ENCODE measurements at regions not wholly inside any gene's neighbourhood (a gene's known extent, or its start where the extent isn't known, plus 50 kb on each side); places are given as distances from the start of the nearest gene placed in this dataset.
"Not testable (repeated sequence)": the region's sequence is repeated elsewhere in the genome, so short reads cannot be mapped to it uniquely, and the experiment has no call there.

DNA sequence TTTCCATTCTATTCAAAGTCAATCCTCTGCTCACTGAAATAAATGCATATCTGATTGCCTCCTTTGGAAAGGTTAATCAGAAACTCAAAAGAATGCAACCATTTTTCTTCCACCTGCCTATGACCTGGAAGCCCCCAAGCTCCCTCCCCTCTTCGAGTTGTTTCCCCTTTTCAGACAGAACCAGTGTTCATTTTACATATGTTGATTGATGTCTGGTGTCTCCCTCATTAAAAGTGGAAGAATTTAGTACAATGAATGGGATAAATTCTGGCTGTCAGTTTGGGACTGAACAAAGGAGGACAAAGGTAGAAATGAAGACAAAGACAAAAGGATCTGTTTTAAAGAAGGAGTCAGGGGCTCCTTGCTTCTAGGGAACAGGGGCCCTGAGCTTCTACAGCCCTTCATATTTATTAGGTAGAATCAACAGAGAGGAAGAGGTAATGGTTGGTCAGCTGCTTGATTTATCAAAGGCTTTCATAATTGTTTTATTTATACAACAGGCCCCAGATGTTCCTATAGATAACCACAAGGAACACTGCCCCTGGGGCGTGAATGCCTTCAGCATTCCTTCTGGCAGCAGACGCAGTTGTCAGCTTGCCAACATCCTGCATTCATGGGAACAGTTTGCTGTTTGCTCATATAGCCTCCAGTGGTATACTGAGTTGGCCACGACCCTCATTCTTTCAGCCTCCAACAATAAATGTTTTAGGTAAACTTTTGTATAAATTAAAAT is 949.8 kb upstream of the LRATD1 start:
- Histone ChIP-seq H3K4me2 (ENCODE audit: unreplicated experiment) (no peak overlapping the region), H3K9me2 (ENCODE audit: insufficient read depth) (no peaks in the 10 kb centered on the region), H3K4me3 (no peak overlapping the region), H3K9ac (no peak overlapping the region), H2AFZ (no peak overlapping the region), H3K27me3 (replicated peaks; ENCODE audit: insufficient read depth) (no peaks in the 10 kb centered on the region), H3K4me1 (ENCODE audit: insufficient read depth) (no peaks in the 10 kb centered on the region), H3K79me2 (ENCODE audit: insufficient read depth) (no peaks in the 10 kb centered on the region), H3K9me3 (ENCODE audit: low read depth) (peaks cover 4% of the 10 kb centered on the region), H3K36me3 (ENCODE audit: low read depth) (no peaks in the 10 kb centered on the region), H3F3A (ENCODE audit: insufficient read depth) (no peaks in the 10 kb centered on the region), H4K20me1 (ENCODE audit: insufficient read depth) (no peaks in the 10 kb centered on the region), H3K27ac (no peak overlapping the region)
- no peak for TF ChIP-seq EZH2phosphoT487 (IDR thresholded peaks at IDR 0.05; ENCODE audit: insufficient read depth, low read depth)
- no peak for TF ChIP-seq EZH2 (IDR thresholded peaks at IDR 0.05; ENCODE audit: insufficient read depth, poor library complexity, severe bottlenecking)
- 11 to 19% methylated on average over 4 of the region's 4 CpGs for WGBS, 2 experiments (ENCODE audit: low coverage in 1 of 2, low lambda C conversion rate in 2 of 2, missing lambda C conversion rate in 2 of 2)
- in situ Hi-C loops (cut with MboI) = no loop called here
- DNase-seq = peak; percentile 45

DNA sequence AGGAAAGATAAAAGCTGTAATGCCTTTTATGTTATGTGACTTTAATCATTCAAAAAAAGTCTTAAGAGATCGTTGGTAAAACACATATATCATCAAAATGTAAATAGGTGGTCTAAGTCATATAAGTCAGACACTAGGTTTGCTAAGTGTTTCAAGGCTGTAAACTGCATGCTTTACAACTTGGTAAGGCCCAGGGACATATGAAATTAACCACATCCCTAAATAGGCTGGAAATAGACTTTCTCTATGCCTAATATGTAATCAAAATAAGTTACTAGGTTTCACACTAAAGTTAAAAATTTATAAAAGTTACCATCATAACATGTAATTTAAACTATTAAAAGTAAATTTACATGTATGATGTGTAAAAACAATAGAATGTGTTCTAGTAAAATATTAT is 946.3 kb upstream of the LRATD1 start:
- TF ChIP-seq EZH2phosphoT487 (IDR thresholded peaks at IDR 0.05; ENCODE audit: insufficient read depth, low read depth) = no peak
- no peak for TF ChIP-seq EZH2 (IDR thresholded peaks at IDR 0.05; ENCODE audit: insufficient read depth, poor library complexity, severe bottlenecking)
- Histone ChIP-seq H3K27me3 (replicated peaks; ENCODE audit: insufficient read depth) (no peaks in the 10 kb centered on the region), H3K4me1 (ENCODE audit: insufficient read depth) (no peaks in the 10 kb centered on the region), H3K4me3 (no peak overlapping the region), H3K27ac (no peak overlapping the region), H3K9me2 (ENCODE audit: insufficient read depth) (no peaks in the 10 kb centered on the region), H3K36me3 (ENCODE audit: low read depth) (no peaks in the 10 kb centered on the region), H3K4me2 (ENCODE audit: unreplicated experiment) (no peak overlapping the region), H3K9ac (no peak overlapping the region), H3K79me2 (ENCODE audit: insufficient read depth) (no peaks in the 10 kb centered on the region), H3F3A (ENCODE audit: insufficient read depth) (no peaks in the 10 kb centered on the region), H4K20me1 (ENCODE audit: insufficient read depth) (no peaks in the 10 kb centered on the region), H3K9me3 (ENCODE audit: low read depth) (peaks cover 4% of the 10 kb centered on the region), H2AFZ (no peak overlapping the region)
- in situ Hi-C loops (cut with MboI) = no loop called here
- no peak for DNase-seq
- 10 to 40% methylated on average over 1 of the region's 1 CpG for WGBS, 2 experiments (ENCODE audit: low coverage in 1 of 2, low lambda C conversion rate in 2 of 2, missing lambda C conversion rate in 2 of 2)

GRCh38 chr2:13694673-13695072 is 937.8 kb upstream of the LRATD1 start:
- Histone ChIP-seq H3K36me3 (ENCODE audit: low read depth) (no peaks in the 10 kb centered on the region), H3K9me2 (ENCODE audit: insufficient read depth) (no peaks in the 10 kb centered on the region), H3F3A (ENCODE audit: insufficient read depth) (no peaks in the 10 kb centered on the region), H4K20me1 (ENCODE audit: insufficient read depth) (no peaks in the 10 kb centered on the region), H3K9ac (no peak overlapping the region), H3K4me3 (no peak overlapping the region), H3K4me1 (ENCODE audit: insufficient read depth) (no peaks in the 10 kb centered on the region), H3K79me2 (ENCODE audit: insufficient read depth) (no peaks in the 10 kb centered on the region), H3K27me3 (replicated peaks; ENCODE audit: insufficient read depth) (no peaks in the 10 kb centered on the region), H3K9me3 (ENCODE audit: low read depth) (no peaks in the 10 kb centered on the region), H3K27ac (no peak overlapping the region), H3K4me2 (ENCODE audit: unreplicated experiment) (no peak overlapping the region), H2AFZ (no peak overlapping the region)
- DNase-seq = no peak
- in situ Hi-C loops (cut with MboI) = no loop called here
- no peak for TF ChIP-seq EZH2 (IDR thresholded peaks at IDR 0.05; ENCODE audit: insufficient read depth, poor library complexity, severe bottlenecking)
- no peak for TF ChIP-seq EZH2phosphoT487 (IDR thresholded peaks at IDR 0.05; ENCODE audit: insufficient read depth, low read depth)

DNA sequence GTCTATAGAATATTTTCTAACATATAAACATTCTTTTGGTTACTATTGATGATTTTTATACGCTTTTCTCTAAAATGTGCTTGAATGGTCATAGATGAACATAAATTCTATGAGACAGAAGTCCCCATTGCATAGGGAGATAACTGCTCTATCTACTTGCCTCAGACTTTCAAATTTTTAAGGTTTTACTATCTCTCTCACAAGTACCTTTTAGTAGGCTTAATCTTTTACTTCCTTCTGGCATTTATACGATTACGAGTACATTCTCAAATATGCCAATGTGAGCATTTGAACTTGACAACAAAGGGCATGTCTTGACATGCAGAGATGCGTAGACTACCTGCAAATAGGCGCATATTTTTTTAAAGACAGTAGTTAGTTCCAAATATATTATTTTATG is 935.9 kb upstream of the LRATD1 start:
- Histone ChIP-seq H3K9ac (no peak overlapping the region), H3K79me2 (ENCODE audit: insufficient read depth) (no peaks in the 10 kb centered on the region), H3K9me2 (ENCODE audit: insufficient read depth) (no peaks in the 10 kb centered on the region), H3K27ac (no peak overlapping the region), H3K9me3 (ENCODE audit: low read depth) (no peaks in the 10 kb centered on the region), H3K36me3 (ENCODE audit: low read depth) (no peaks in the 10 kb centered on the region), H3F3A (ENCODE audit: insufficient read depth) (no peaks in the 10 kb centered on the region), H3K4me1 (ENCODE audit: insufficient read depth) (no peaks in the 10 kb centered on the region), H2AFZ (no peak overlapping the region), H4K20me1 (ENCODE audit: insufficient read depth) (no peaks in the 10 kb centered on the region), H3K4me3 (no peak overlapping the region), H3K27me3 (replicated peaks; ENCODE audit: insufficient read depth) (no peaks in the 10 kb centered on the region), H3K4me2 (ENCODE audit: unreplicated experiment) (no peak overlapping the region)
- TF ChIP-seq EZH2phosphoT487 (IDR thresholded peaks at IDR 0.05; ENCODE audit: insufficient read depth, low read depth) (no peak), EZH2 (IDR thresholded peaks at IDR 0.05; ENCODE audit: insufficient read depth, poor library complexity, severe bottlenecking) (no peak)
- in situ Hi-C loops (cut with MboI) = no loop called here
- WGBS, 2 experiments (ENCODE audit: low coverage in 1 of 2, low lambda C conversion rate in 2 of 2, missing lambda C conversion rate in 2 of 2) = 35 to 40% methylated on average over 5 of the region's 5 CpGs
- DNase-seq = no peak

DNA sequence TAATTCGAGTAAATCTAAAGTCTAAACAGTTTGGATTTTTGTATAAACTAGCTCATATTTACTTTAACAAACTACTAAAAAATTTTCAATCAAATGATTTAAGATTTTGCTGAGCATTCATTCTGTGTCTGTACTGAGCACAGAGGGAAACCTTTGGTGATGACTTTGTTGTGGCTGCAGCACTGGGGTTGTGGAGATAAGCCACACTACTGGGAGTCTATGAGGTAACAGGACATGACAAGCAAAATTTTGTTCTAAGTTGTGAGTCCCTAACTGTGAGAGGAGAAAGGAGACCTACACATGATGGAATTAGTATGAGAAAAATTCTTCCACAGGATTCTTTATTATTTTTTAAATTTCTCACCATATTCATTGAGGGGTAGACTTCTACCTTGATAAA is 933.7 kb upstream of the LRATD1 start:
- no peak overlapping the region for H3K9ac ChIP-seq
- H3K9me2 ChIP-seq (ENCODE audit: insufficient read depth) = no peaks in the 10 kb centered on the region
- no peak for TF ChIP-seq EZH2phosphoT487 (IDR thresholded peaks at IDR 0.05; ENCODE audit: insufficient read depth, low read depth)
- TF ChIP-seq EZH2 (IDR thresholded peaks at IDR 0.05; ENCODE audit: insufficient read depth, poor library complexity, severe bottlenecking) = no peak
- no peaks in the 10 kb centered on the region for H3K79me2 ChIP-seq (ENCODE audit: insufficient read depth)
- no peak overlapping the region for H3K27ac ChIP-seq
- 9 to 17% methylated on average over 1 of the region's 1 CpG for WGBS, 2 experiments (ENCODE audit: low coverage in 1 of 2, low lambda C conversion rate in 2 of 2, missing lambda C conversion rate in 2 of 2)
- no peaks in the 10 kb centered on the region for H3K27me3 ChIP-seq (replicated peaks; ENCODE audit: insufficient read depth)
- H3K4me2 ChIP-seq (ENCODE audit: unreplicated experiment) = no peak overlapping the region
- DNase-seq = no peak
- H3K36me3 ChIP-seq (ENCODE audit: low read depth) = no peaks in the 10 kb centered on the region
- no peaks in the 10 kb centered on the region for H3F3A ChIP-seq (ENCODE audit: insufficient read depth)
- H3K4me3 ChIP-seq = no peak overlapping the region
- no peaks in the 10 kb centered on the region for H4K20me1 ChIP-seq (ENCODE audit: insufficient read depth)
- H3K9me3 ChIP-seq (ENCODE audit: low read depth) = no peaks in the 10 kb centered on the region
- in situ Hi-C loops (cut with MboI) = no loop called here
- no peaks in the 10 kb centered on the region for H3K4me1 ChIP-seq (ENCODE audit: insufficient read depth)
- H2AFZ ChIP-seq = no peak overlapping the region

DNA sequence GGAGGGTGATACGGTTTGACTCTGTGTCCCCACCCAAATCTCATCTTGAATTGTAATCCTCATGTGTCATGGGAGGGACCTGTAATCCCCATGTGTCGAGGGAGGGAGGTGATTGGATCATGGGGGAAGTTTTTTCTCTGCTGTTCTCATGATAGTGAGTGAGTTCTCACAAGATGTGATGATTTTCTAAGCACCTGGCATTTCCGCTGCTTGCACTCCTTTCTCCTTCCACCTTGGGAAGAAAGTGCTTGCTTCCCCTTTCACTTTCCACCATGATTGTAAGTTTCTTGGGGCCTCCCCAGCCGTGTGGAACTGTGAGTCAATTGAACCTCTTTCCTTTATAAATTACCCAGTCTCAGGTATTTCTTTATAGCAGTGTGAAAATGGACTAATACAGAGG is 932.6 kb upstream of the LRATD1 start:
- H3F3A ChIP-seq (ENCODE audit: insufficient read depth); H4K20me1 ChIP-seq (ENCODE audit: insufficient read depth); H3K4me1 ChIP-seq (ENCODE audit: insufficient read depth); H2AFZ ChIP-seq; in situ Hi-C loops (cut with MboI); H3K9me3 ChIP-seq (ENCODE audit: low read depth); H3K9ac ChIP-seq; H3K4me2 ChIP-seq (ENCODE audit: unreplicated experiment); H3K9me2 ChIP-seq (ENCODE audit: insufficient read depth); H3K27me3 ChIP-seq (replicated peaks; ENCODE audit: insufficient read depth); H3K79me2 ChIP-seq (ENCODE audit: insufficient read depth); H3K4me3 ChIP-seq; DNase-seq; H3K27ac ChIP-seq; H3K36me3 ChIP-seq (ENCODE audit: low read depth): not testable (repeated sequence)
- 30 to 31% methylated on average over 4 of the region's 4 CpGs for WGBS, 2 experiments (ENCODE audit: low coverage in 1 of 2, low lambda C conversion rate in 2 of 2, missing lambda C conversion rate in 2 of 2)

All from GM23248 (cell line).